Neural cell (in vitro differentiated cells): ENCODE measurements at regions not wholly inside any gene's neighbourhood (a gene's known extent, or its start where the extent isn't known, plus 50 kb on each side); places are given as distances from the start of the nearest gene placed in this dataset.
"Not testable (repeated sequence)": the region's sequence is repeated elsewhere in the genome, so short reads cannot be mapped to it uniquely, and the experiment has no call there.

Source experiments
- H2AFZ ChIP-seq: fragments of 200-600, 300-800 bp; sonication (generic), shearing (Covaris generic); 2 replicates; pipeline ENCODE4 v1.6.0; 2014; ENCODE audit warnings: low read depth, mild to moderate bottlenecking, antibody characterized with exemption, low read length, moderate library complexity
- H3F3A ChIP-seq: fragments of 200-600 bp; shearing (Covaris generic); 2 replicates; pipeline ENCODE4 v1.6.1; 2016; ENCODE audit warnings: mild to moderate bottlenecking, moderate library complexity, mixed read lengths, antibody characterized with exemption, low read length; ENCODE audit not compliant: insufficient read depth, poor library complexity, severe bottlenecking
- H3K27ac ChIP-seq: fragments of 200-600, 300-800 bp; sonication (generic), shearing (Covaris generic); 2 replicates; pipeline ENCODE4 v1.5.1; 2014; ENCODE audit warnings: mild to moderate bottlenecking, low read length, moderate library complexity
- H3K27me3 ChIP-seq: fragments of 300-800, 200-600 bp; sonication (generic), shearing (Covaris generic); 2 replicates; pipeline ENCODE4 v1.6.0; 2014; ENCODE audit warnings: mild to moderate bottlenecking, low read depth, low read length, moderate library complexity; ENCODE audit not compliant: insufficient read depth
- H3K36me3 ChIP-seq: fragments of 300-800, 200-600 bp; sonication (generic), shearing (Covaris generic); 2 replicates; pipeline ENCODE4 v1.5.1; 2014; ENCODE audit warnings: mild to moderate bottlenecking, antibody characterized with exemption, low read length, moderate library complexity; ENCODE audit not compliant: insufficient read depth
- H3K4me2 ChIP-seq: fragments of 300-800, 200-600 bp; sonication (generic), shearing (Covaris generic); 2 replicates; pipeline ENCODE4 v1.6.0; 2014; ENCODE audit warnings: mild to moderate bottlenecking, low read length
- H3K4me3 ChIP-seq: fragments of 300-800, 200-600 bp; sonication (generic), shearing (Covaris generic); 2 replicates; pipeline ENCODE4 v1.5.1; 2014; ENCODE audit warnings: mild to moderate bottlenecking, low read length, moderate library complexity
- H3K79me2 ChIP-seq: fragments of 200-600 bp; shearing (Covaris generic); replicated peaks from 2 replicates; pipeline ENCODE4 v1.6.0; 2014; ENCODE audit warnings: mild to moderate bottlenecking, low read length, moderate library complexity; ENCODE audit not compliant: insufficient read depth
- H3K9ac ChIP-seq: fragments of 300-800, 200-600 bp; sonication (generic), shearing (Covaris generic); 2 replicates; pipeline ENCODE4 v1.6.1; 2016; ENCODE audit warnings: mild to moderate bottlenecking, low read length, mixed read lengths
- H3K9me2 ChIP-seq: fragments of 200-600 bp; shearing (Covaris generic); 2 replicates; pipeline ENCODE4 v1.6.1; 2016; ENCODE audit warnings: mild to moderate bottlenecking, low read length, mixed read lengths; ENCODE audit not compliant: insufficient read depth
- H3K9me3 ChIP-seq: fragments of 200-600, 300-800 bp; sonication (generic), shearing (Covaris generic); 2 replicates; pipeline ENCODE4 v1.6.1; 2016; ENCODE audit warnings: mild to moderate bottlenecking, mixed run types, low read length, moderate library complexity, mixed read lengths
- H4K20me1 ChIP-seq: fragments of 200-600 bp; shearing (Covaris generic); 2 replicates; pipeline ENCODE4 v1.6.1; 2016; ENCODE audit warnings: mild to moderate bottlenecking, mixed run types; ENCODE audit not compliant: insufficient read depth
- EP300 ChIP-seq: fragments of 450-650 bp; conservative IDR thresholded peaks from 2 replicates; pipeline ENCODE4 v1.6.1; 2014; ENCODE audit warnings: antibody characterized with exemption, mild to moderate bottlenecking, moderate library complexity; ENCODE audit not compliant: poor library complexity, severe bottlenecking
- EZH2 ChIP-seq: fragments of 200-600, 300-800 bp; shearing (Covaris generic), sonication (generic); IDR thresholded peaks from 2 replicates; pipeline ENCODE4 v1.6.1; 2014; ENCODE audit warnings: antibody characterized with exemption, low read length, borderline replicate concordance, mild to moderate bottlenecking; ENCODE audit not compliant: insufficient read depth, poor library complexity, severe bottlenecking
- MXI1 ChIP-seq: fragments of 450-650 bp; conservative IDR thresholded peaks from 2 replicates; pipeline ENCODE4 v1.6.1; 2014; ENCODE audit warnings: antibody characterized with exemption, mild to moderate bottlenecking; ENCODE audit not compliant: poor library complexity, severe bottlenecking
- POLR2AphosphoS5 ChIP-seq: IDR thresholded peaks from 2 replicates; pipeline ENCODE4 v1.6.1; 2012
- RAD21 ChIP-seq: fragments of 450-650 bp; conservative IDR thresholded peaks from 2 replicates; pipeline ENCODE4 v1.6.1; 2014; ENCODE audit warnings: antibody characterized with exemption, mild to moderate bottlenecking, moderate library complexity
- SMC3 ChIP-seq: fragments of 450-650 bp; conservative IDR thresholded peaks from 2 replicates; pipeline ENCODE4 v1.6.1; 2014; ENCODE audit warnings: antibody characterized with exemption, mild to moderate bottlenecking, moderate library complexity; ENCODE audit not compliant: poor library complexity
- TAF1 ChIP-seq: IDR thresholded peaks from 2 replicates; pipeline ENCODE4 v1.6.1; 2012; ENCODE audit warnings: low read depth
- TF ChIP-seq, protein P1 (sequence below): IDR thresholded peaks from 2 replicates; pipeline ENCODE4 v1.6.1; 2012; ENCODE audit warnings: borderline replicate concordance
- TF ChIP-seq, protein P2 (sequence below): fragments of 450-650 bp; IDR thresholded peaks from 2 replicates; pipeline ENCODE4 v1.5.1; 2014; ENCODE audit warnings: antibody characterized with exemption, mild to moderate bottlenecking, moderate library complexity; ENCODE audit not compliant: poor library complexity, severe bottlenecking

DNA sequence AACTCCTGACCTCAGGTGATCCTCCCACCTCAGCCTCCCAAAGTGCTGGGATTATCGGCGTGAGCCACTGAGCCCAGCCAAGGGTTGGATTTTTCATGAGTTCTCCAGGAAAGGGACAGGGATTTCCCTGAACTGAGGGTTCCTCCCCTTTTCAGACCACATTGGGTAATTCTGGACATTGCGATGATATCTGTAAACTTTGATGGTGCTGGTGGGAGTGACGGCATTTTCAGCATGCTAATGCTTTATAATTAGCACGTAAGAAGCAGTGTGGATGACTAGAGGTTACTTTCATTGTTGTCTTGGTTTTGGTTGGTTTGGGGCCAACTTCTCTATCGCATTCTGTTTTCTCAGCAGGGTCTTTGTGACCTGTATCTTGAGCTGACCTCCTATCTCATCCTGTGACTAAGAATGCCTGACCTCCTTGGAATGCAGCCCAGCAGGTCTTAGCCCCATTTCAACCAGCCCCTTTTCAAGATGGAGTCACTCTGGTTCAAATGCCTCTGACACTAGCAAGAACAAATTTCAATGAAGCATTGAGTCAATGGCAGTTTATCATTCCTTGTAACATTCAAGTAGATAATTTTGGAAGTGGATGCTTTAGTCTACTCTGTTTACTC, 156.5 kb downstream of the TTLL2 start:
- Histone ChIP-seq H2AFZ (no peak overlapping the region), H3F3A (no peaks in the 10 kb centered on the region), H3K79me2 (no peaks in the 10 kb centered on the region), H3K4me2 (no peak overlapping the region), H3K4me3 (no peak overlapping the region), H3K27ac (no peak overlapping the region), H3K9me3 (no peaks in the 10 kb centered on the region), H4K20me1 (no peaks in the 10 kb centered on the region), H3K27me3 (no peaks in the 10 kb centered on the region), H3K9ac (no peak overlapping the region), H3K36me3 (no peaks in the 10 kb centered on the region), H3K9me2 (no peaks in the 10 kb centered on the region)
- TF ChIP-seq, protein P1, sequence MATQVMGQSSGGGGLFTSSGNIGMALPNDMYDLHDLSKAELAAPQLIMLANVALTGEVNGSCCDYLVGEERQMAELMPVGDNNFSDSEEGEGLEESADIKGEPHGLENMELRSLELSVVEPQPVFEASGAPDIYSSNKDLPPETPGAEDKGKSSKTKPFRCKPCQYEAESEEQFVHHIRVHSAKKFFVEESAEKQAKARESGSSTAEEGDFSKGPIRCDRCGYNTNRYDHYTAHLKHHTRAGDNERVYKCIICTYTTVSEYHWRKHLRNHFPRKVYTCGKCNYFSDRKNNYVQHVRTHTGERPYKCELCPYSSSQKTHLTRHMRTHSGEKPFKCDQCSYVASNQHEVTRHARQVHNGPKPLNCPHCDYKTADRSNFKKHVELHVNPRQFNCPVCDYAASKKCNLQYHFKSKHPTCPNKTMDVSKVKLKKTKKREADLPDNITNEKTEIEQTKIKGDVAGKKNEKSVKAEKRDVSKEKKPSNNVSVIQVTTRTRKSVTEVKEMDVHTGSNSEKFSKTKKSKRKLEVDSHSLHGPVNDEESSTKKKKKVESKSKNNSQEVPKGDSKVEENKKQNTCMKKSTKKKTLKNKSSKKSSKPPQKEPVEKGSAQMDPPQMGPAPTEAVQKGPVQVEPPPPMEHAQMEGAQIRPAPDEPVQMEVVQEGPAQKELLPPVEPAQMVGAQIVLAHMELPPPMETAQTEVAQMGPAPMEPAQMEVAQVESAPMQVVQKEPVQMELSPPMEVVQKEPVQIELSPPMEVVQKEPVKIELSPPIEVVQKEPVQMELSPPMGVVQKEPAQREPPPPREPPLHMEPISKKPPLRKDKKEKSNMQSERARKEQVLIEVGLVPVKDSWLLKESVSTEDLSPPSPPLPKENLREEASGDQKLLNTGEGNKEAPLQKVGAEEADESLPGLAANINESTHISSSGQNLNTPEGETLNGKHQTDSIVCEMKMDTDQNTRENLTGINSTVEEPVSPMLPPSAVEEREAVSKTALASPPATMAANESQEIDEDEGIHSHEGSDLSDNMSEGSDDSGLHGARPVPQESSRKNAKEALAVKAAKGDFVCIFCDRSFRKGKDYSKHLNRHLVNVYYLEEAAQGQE = no peak
- TF ChIP-seq POLR2AphosphoS5 (no peak), EZH2 (no peak), EP300 (no peak), SMC3 (no peak)
- TF ChIP-seq, protein P2, sequence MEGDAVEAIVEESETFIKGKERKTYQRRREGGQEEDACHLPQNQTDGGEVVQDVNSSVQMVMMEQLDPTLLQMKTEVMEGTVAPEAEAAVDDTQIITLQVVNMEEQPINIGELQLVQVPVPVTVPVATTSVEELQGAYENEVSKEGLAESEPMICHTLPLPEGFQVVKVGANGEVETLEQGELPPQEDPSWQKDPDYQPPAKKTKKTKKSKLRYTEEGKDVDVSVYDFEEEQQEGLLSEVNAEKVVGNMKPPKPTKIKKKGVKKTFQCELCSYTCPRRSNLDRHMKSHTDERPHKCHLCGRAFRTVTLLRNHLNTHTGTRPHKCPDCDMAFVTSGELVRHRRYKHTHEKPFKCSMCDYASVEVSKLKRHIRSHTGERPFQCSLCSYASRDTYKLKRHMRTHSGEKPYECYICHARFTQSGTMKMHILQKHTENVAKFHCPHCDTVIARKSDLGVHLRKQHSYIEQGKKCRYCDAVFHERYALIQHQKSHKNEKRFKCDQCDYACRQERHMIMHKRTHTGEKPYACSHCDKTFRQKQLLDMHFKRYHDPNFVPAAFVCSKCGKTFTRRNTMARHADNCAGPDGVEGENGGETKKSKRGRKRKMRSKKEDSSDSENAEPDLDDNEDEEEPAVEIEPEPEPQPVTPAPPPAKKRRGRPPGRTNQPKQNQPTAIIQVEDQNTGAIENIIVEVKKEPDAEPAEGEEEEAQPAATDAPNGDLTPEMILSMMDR = no peak

DNA sequence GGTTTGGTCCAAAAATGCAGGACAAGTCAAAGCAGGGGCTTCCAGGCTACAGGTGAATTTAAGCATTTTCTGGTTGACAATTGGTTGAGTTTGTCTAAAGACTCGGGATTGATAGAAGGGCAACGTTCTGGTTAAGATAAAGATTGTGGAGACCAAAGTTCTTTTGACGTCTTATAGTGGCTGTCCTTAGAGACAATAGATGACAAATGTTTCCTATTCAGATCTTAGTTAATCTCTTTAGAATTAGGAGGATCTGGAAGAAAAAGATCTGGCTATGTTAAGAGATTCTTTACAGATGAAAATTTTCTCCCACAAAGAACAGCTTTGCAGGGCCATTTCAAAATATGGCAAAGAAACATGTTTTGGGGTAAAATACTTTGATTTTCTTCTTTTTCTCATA, 157.9 kb downstream of the TTLL2 start:
- H3K9me2 ChIP-seq, H3K27me3 ChIP-seq, H3K9me3 ChIP-seq, H3K36me3 ChIP-seq, H3K4me3 ChIP-seq, H3K4me2 ChIP-seq, H4K20me1 ChIP-seq, H3K9ac ChIP-seq, H2AFZ ChIP-seq, H3K79me2 ChIP-seq, H3F3A ChIP-seq, H3K27ac ChIP-seq: not testable (repeated sequence)

DNA sequence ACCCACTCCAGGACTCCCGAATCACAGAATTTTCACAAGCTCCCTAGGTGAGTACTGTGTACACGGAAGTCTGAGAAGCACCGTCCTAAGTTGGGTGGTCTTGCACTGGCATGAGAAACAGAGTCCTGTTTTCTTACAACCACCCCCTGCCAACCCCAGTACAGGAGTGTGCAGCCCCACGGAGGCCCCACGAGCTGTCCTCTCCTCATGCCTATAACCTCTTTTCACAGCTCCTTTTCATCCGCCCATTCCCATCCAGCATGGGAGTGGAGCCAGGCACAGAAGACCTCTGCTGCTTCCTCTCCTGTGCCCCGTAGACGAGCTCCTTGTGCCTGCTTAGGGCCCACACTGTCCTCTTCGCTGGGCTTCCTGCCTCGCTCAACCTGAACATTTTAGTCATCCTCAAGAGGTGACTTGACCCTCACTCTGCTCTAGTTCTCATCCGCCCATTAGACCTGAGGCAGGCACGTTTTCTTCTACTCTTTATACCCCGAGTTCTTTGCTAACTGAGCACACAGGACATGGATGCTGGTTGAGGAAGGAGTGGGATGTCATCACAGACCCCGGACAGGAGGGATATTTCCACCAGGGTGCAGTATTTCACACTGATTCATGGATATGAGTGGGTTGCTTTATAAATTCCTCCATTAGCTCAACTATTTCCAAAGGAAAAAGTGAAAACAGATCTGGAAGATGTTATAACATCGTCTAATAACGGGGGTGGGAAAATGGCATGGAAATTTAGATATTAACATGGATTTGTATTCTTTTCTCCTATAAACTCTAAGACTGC, 160.5 kb downstream of the TTLL2 start:
- Histone ChIP-seq H3K9ac (no peak overlapping the region), H4K20me1 (no peaks in the 10 kb centered on the region), H3K9me2 (no peaks in the 10 kb centered on the region), H3K4me3 (no peak overlapping the region), H3F3A (no peaks in the 10 kb centered on the region), H2AFZ (no peak overlapping the region), H3K27me3 (no peaks in the 10 kb centered on the region), H3K27ac (no peak overlapping the region), H3K9me3 (no peaks in the 10 kb centered on the region), H3K36me3 (no peaks in the 10 kb centered on the region), H3K79me2 (no peaks in the 10 kb centered on the region), H3K4me2 (no peak overlapping the region)
- TF ChIP-seq TAF1 (no peak), POLR2AphosphoS5 (no peak), EP300 (no peak), RAD21 (peak; percentile 61), MXI1 (no peak), EZH2 (no peak)
- TF ChIP-seq, protein P1 = no peak
- TF ChIP-seq, protein P2 = peak; percentile 54
